HG03139 (cell line): ENCODE measurements at regions not wholly inside any gene's neighbourhood (a gene's known extent, or its start where the extent isn't known, plus 50 kb on each side); places are given as distances from the start of the nearest gene placed in this dataset.
"Not testable (repeated sequence)": the region's sequence is repeated elsewhere in the genome, so short reads cannot be mapped to it uniquely, and the experiment has no call there.

Source experiments
- ATAC-seq: cut with Tn5 transposase; IDR thresholded peaks from one replicate; pipeline ENCODE4 v1.9.1; 2021; ENCODE audit not compliant: unreplicated experiment

- ATAC-seq = no peak
Measured at GRCh38 chr9:107586493-107586892, 96.9 kb upstream of the KLF4 start.

GRCh38 chr9:107585465-107585864 is 95.9 kb upstream of the KLF4 start:
- no peak for ATAC-seq

GRCh38 chr9:107584944-107585343 is 95.4 kb upstream of the KLF4 start:
- no peak for ATAC-seq

- ATAC-seq = no peak
Measured at GRCh38 chr9:107584186-107584585, 94.6 kb upstream of the KLF4 start.

- no peak for ATAC-seq
Measured at GRCh38 chr9:107577140-107577776, 87.7 kb upstream of the KLF4 start.

- no peak for ATAC-seq
Measured at GRCh38 chr9:107571148-107571547, 81.6 kb upstream of the KLF4 start.

- ATAC-seq = no peak
Measured at GRCh38 chr9:107569174-107569573, 79.6 kb upstream of the KLF4 start.

- not testable (repeated sequence) for ATAC-seq
Measured at GRCh38 chr9:107568406-107568805, 78.8 kb upstream of the KLF4 start.

- no peak for ATAC-seq
Measured at GRCh38 chr9:107567462-107567861, 77.9 kb upstream of the KLF4 start.

GRCh38 chr9:107566611-107567061 is 77.1 kb upstream of the KLF4 start:
- ATAC-seq = no peak

- no peak for ATAC-seq
Measured at GRCh38 chr9:107562798-107563197, 73.2 kb upstream of the KLF4 start.

GRCh38 chr9:107559494-107560086 is 70.0 kb upstream of the KLF4 start:
- no peak for ATAC-seq

GRCh38 chr9:107557236-107557990 is 67.8 kb upstream of the KLF4 start:
- no peak for ATAC-seq

GRCh38 chr9:107554636-107555035 is 65.1 kb upstream of the KLF4 start:
- no peak for ATAC-seq

- ATAC-seq = no peak
Measured at GRCh38 chr9:107548298-107549142, 59.0 kb upstream of the KLF4 start.

- ATAC-seq = no peak
Measured at GRCh38 chr9:107547772-107548297, 58.3 kb upstream of the KLF4 start.

GRCh38 chr9:107547303-107547702 is 57.7 kb upstream of the KLF4 start:
- ATAC-seq = no peak

- ATAC-seq = no peak
Measured at GRCh38 chr9:107546859-107547258, 57.3 kb upstream of the KLF4 start.

- no peak for ATAC-seq
Measured at GRCh38 chr9:107545036-107545435, 55.5 kb upstream of the KLF4 start.

- no peak for ATAC-seq
Measured at GRCh38 chr9:107542411-107543157, 53.0 kb upstream of the KLF4 start.
